ENCODE measurements at regions not wholly inside any gene's neighbourhood (a gene's known extent, or its start where the extent isn't known, plus 50 kb on each side); places are given as distances from the start of the nearest gene placed in this dataset.

GRCh38 chr3:16106050-16106449, 68.4 kb upstream of the GALNT15 start:
- no peaks in the 10 kb centered on the region for H3K27me3 ChIP-seq (ENCODE audit: control insufficient read depth, insufficient read depth, low read length)
- DNase-seq (ENCODE audit: low read depth) (no peak), FAIRE-seq (no peak)
- no peaks in the 10 kb centered on the region for H3K36me3 ChIP-seq (ENCODE audit: control insufficient read depth, insufficient read depth, low read length)
- H3K4me3 ChIP-seq (ENCODE audit: low read depth, low read length): no peak overlapping the region
- no peak for TF ChIP-seq CTCF (IDR thresholded peaks at IDR 0.05; ENCODE audit: insufficient read depth, low read length, severe bottlenecking)

GRCh38 chr3:16108424-16108823, 66.1 kb upstream of the GALNT15 start:
- TF ChIP-seq CTCF (IDR thresholded peaks at IDR 0.05; ENCODE audit: insufficient read depth, low read length, severe bottlenecking): no peak
- Histone ChIP-seq H3K27me3 (ENCODE audit: control insufficient read depth, insufficient read depth, low read length) (no peaks in the 10 kb centered on the region), H3K36me3 (ENCODE audit: control insufficient read depth, insufficient read depth, low read length) (no peaks in the 10 kb centered on the region), H3K4me3 (ENCODE audit: low read depth, low read length) (no peak overlapping the region)
- FAIRE-seq: no peak
- no peak for DNase-seq (ENCODE audit: low read depth)

GRCh38 chr3:16109929-16110328, 64.6 kb upstream of the GALNT15 start:
- Histone ChIP-seq H3K27me3 (ENCODE audit: control insufficient read depth, insufficient read depth, low read length) (no peaks in the 10 kb centered on the region), H3K36me3 (ENCODE audit: control insufficient read depth, insufficient read depth, low read length) (no peaks in the 10 kb centered on the region), H3K4me3 (ENCODE audit: low read depth, low read length) (no peak overlapping the region)
- FAIRE-seq (no peak), DNase-seq (ENCODE audit: low read depth) (no peak)
- TF ChIP-seq CTCF (IDR thresholded peaks at IDR 0.05; ENCODE audit: insufficient read depth, low read length, severe bottlenecking): no peak

- FAIRE-seq: no peak
Observed at GRCh38 chr3:16112910-16113504, 61.5 kb upstream of the GALNT15 start.

GRCh38 chr3:16113704-16114103, 60.8 kb upstream of the GALNT15 start:
- Histone ChIP-seq H3K4me3 (ENCODE audit: low read depth, low read length) (no peak overlapping the region), H3K27me3 (ENCODE audit: control insufficient read depth, insufficient read depth, low read length) (no peaks in the 10 kb centered on the region), H3K36me3 (ENCODE audit: control insufficient read depth, insufficient read depth, low read length) (no peaks in the 10 kb centered on the region)
- TF ChIP-seq CTCF (IDR thresholded peaks at IDR 0.05; ENCODE audit: insufficient read depth, low read length, severe bottlenecking): no peak
- DNase-seq (ENCODE audit: low read depth): peak; percentile 85
- no peak for FAIRE-seq

More at GRCh38 chr3:16112910-16113504, 61.5 kb upstream of the GALNT15 start:
- no peaks in the 10 kb centered on the region for H3K27me3 ChIP-seq (ENCODE audit: control insufficient read depth, insufficient read depth, low read length)
- H3K36me3 ChIP-seq (ENCODE audit: control insufficient read depth, insufficient read depth, low read length): no peaks in the 10 kb centered on the region
- H3K4me3 ChIP-seq (ENCODE audit: low read depth, low read length): no peak overlapping the region
- no peak for TF ChIP-seq CTCF (IDR thresholded peaks at IDR 0.05; ENCODE audit: insufficient read depth, low read length, severe bottlenecking)
- DNase-seq (ENCODE audit: low read depth): peak; percentile 61

- Histone ChIP-seq H3K27me3 (ENCODE audit: control insufficient read depth, insufficient read depth, low read length) (no peaks in the 10 kb centered on the region), H3K36me3 (ENCODE audit: control insufficient read depth, insufficient read depth, low read length) (no peaks in the 10 kb centered on the region), H3K4me3 (ENCODE audit: low read depth, low read length) (no peak overlapping the region)
- FAIRE-seq: no peak
- DNase-seq (ENCODE audit: low read depth): no peak
- no peak for TF ChIP-seq CTCF (IDR thresholded peaks at IDR 0.05; ENCODE audit: insufficient read depth, low read length, severe bottlenecking)
Observed at GRCh38 chr3:16114429-16114828, 60.1 kb upstream of the GALNT15 start.
